ENCODE measurements at regions not wholly inside any gene's neighbourhood (a gene's known extent, or its start where the extent isn't known, plus 50 kb on each side); places are given as distances from the start of the nearest gene placed in this dataset.

DNA sequence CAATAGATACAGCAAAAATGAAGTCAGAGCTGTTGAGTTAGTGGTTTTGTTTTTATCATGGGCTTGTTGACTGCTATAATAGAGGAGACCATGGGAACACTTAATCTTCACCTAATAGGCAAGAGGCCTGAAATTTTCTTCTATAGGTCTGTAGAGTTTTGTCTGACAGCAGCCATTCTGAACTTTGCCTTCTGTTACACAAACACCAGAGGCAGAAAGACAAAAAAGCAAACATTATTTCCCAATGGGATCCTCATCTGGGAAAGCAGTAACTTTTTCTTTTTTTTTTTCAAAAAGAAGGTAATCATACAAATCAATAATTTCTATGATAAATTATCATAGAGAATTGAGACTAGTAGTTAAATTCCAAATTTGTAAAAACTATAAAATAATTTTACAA, 494.1 kb downstream of the TOX3 start (continued):
- TF ChIP-seq, protein P1, sequence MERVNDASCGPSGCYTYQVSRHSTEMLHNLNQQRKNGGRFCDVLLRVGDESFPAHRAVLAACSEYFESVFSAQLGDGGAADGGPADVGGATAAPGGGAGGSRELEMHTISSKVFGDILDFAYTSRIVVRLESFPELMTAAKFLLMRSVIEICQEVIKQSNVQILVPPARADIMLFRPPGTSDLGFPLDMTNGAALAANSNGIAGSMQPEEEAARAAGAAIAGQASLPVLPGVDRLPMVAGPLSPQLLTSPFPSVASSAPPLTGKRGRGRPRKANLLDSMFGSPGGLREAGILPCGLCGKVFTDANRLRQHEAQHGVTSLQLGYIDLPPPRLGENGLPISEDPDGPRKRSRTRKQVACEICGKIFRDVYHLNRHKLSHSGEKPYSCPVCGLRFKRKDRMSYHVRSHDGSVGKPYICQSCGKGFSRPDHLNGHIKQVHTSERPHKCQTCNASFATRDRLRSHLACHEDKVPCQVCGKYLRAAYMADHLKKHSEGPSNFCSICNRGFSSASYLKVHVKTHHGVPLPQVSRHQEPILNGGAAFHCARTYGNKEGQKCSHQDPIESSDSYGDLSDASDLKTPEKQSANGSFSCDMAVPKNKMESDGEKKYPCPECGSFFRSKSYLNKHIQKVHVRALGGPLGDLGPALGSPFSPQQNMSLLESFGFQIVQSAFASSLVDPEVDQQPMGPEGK (CRISPR knock-in tag; IDR thresholded peaks at IDR 0.05), result no peak
- TF ChIP-seq, protein P2, sequence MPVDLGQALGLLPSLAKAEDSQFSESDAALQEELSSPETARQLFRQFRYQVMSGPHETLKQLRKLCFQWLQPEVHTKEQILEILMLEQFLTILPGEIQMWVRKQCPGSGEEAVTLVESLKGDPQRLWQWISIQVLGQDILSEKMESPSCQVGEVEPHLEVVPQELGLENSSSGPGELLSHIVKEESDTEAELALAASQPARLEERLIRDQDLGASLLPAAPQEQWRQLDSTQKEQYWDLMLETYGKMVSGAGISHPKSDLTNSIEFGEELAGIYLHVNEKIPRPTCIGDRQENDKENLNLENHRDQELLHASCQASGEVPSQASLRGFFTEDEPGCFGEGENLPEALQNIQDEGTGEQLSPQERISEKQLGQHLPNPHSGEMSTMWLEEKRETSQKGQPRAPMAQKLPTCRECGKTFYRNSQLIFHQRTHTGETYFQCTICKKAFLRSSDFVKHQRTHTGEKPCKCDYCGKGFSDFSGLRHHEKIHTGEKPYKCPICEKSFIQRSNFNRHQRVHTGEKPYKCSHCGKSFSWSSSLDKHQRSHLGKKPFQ (CRISPR knock-in tag; IDR thresholded peaks at IDR 0.05; ENCODE audit: insufficient replicate concordance), result no peak
- TF ChIP-seq HOXA7 (CRISPR knock-in tag; IDR thresholded peaks at IDR 0.05) (no peak), ZNF605 (CRISPR knock-in tag; IDR thresholded peaks at IDR 0.05) (no peak), EZH2 (conservative IDR thresholded peaks at IDR 0.05; ENCODE audit: low read depth, low read length) (no peak), ZNF12 (CRISPR knock-in tag; IDR thresholded peaks at IDR 0.05) (no peak), HNRNPLL (IDR thresholded peaks at IDR 0.05; ENCODE audit: low read depth, low read length, poor library complexity, severe bottlenecking) (no peak), ATF7-NPFF (CRISPR knock-in tag; IDR thresholded peaks at IDR 0.05; ENCODE audit: low read depth) (no peak), TAF1 (CRISPR knock-in tag; IDR thresholded peaks at IDR 0.05) (no peak), POGZ (CRISPR knock-in tag; IDR thresholded peaks at IDR 0.05) (no peak), TRIM24 (CRISPR knock-in tag; IDR thresholded peaks at IDR 0.05) (no peak), HNF4A (CRISPR knock-in tag; IDR thresholded peaks at IDR 0.05) (peak; percentile 90), RBAK (CRISPR knock-in tag; IDR thresholded peaks at IDR 0.05) (0 out of 2 replicates have a peak, but pooled peaks have one; percentile 54), RFX3 (CRISPR knock-in tag; IDR thresholded peaks at IDR 0.05) (no peak), ZNF746 (CRISPR knock-in tag; IDR thresholded peaks at IDR 0.05) (no peak)
- TF ChIP-seq, protein P3, sequence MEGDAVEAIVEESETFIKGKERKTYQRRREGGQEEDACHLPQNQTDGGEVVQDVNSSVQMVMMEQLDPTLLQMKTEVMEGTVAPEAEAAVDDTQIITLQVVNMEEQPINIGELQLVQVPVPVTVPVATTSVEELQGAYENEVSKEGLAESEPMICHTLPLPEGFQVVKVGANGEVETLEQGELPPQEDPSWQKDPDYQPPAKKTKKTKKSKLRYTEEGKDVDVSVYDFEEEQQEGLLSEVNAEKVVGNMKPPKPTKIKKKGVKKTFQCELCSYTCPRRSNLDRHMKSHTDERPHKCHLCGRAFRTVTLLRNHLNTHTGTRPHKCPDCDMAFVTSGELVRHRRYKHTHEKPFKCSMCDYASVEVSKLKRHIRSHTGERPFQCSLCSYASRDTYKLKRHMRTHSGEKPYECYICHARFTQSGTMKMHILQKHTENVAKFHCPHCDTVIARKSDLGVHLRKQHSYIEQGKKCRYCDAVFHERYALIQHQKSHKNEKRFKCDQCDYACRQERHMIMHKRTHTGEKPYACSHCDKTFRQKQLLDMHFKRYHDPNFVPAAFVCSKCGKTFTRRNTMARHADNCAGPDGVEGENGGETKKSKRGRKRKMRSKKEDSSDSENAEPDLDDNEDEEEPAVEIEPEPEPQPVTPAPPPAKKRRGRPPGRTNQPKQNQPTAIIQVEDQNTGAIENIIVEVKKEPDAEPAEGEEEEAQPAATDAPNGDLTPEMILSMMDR (CRISPR knock-in tag; IDR thresholded peaks at IDR 0.05), result no peak
- TF ChIP-seq, protein P4, sequence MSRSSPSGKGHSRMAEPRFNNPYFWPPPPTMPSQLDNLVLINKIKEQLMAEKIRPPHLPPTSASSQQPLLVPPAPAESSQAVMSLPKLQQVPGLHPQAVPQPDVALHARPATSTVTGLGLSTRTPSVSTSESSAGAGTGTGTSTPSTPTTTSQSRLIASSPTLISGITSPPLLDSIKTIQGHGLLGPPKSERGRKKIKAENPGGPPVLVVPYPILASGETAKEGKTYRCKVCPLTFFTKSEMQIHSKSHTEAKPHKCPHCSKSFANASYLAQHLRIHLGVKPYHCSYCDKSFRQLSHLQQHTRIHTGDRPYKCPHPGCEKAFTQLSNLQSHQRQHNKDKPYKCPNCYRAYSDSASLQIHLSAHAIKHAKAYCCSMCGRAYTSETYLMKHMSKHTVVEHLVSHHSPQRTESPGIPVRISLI (CRISPR knock-in tag; IDR thresholded peaks at IDR 0.05; ENCODE audit: borderline replicate concordance), result peak; percentile 43; the same call in 1 of the 2 replicates
- TF ChIP-seq, protein P5, sequence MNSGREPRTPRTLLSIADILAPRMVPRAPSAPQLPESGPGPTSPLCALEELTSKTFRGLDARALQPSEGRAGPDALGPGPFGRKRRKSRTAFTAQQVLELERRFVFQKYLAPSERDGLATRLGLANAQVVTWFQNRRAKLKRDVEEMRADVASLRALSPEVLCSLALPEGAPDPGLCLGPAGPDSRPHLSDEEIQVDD (CRISPR knock-in tag; IDR thresholded peaks at IDR 0.05; ENCODE audit: borderline replicate concordance), result no peak
- TF ChIP-seq, protein P6, sequence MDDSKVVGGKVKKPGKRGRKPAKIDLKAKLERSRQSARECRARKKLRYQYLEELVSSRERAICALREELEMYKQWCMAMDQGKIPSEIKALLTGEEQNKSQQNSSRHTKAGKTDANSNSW (CRISPR knock-in tag; IDR thresholded peaks at IDR 0.05; ENCODE audit: borderline replicate concordance), result no peak
- TF ChIP-seq, protein P7, sequence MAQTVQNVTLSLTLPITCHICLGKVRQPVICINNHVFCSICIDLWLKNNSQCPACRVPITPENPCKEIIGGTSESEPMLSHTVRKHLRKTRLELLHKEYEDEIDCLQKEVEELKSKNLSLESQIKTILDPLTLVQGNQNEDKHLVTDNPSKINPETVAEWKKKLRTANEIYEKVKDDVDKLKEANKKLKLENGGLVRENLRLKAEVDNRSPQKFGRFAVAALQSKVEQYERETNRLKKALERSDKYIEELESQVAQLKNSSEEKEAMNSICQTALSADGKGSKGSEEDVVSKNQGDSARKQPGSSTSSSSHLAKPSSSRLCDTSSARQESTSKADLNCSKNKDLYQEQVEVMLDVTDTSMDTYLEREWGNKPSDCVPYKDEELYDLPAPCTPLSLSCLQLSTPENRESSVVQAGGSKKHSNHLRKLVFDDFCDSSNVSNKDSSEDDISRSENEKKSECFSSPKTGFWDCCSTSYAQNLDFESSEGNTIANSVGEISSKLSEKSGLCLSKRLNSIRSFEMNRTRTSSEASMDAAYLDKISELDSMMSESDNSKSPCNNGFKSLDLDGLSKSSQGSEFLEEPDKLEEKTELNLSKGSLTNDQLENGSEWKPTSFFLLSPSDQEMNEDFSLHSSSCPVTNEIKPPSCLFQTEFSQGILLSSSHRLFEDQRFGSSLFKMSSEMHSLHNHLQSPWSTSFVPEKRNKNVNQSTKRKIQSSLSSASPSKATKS (CRISPR knock-in tag; IDR thresholded peaks at IDR 0.05), result no peak
